CD4-positive, CD25-positive, alpha-beta regulatory T cell (primary cell): ENCODE measurements at regions not wholly inside any gene's neighbourhood (a gene's known extent, or its start where the extent isn't known, plus 50 kb on each side); places are given as distances from the start of the nearest gene placed in this dataset.

ENCODE experiments used
- ATAC-seq, 2 donors: fragments of 150-1000 bp; cut with Tn5 transposase; one replicate each; pipeline ENCODE4 v1.10.0; 2021; ENCODE audit warnings: low read depth in 2 of 2, moderate number of reproducible peaks in 2 of 2, moderate library complexity in 1 of 2
- DNase-seq, 3 donors: peaks; one replicate each; pipeline versions ENCODE4 v3.0.0 to v3.0.0-alpha.2; 2012 to 2022; ENCODE audit warnings: mixed read lengths in 1 of 3
- H3K27ac ChIP-seq: one replicate; pipeline ENCODE4 v1.7.0; 2013; ENCODE audit warnings: mild to moderate bottlenecking, low read length; ENCODE audit not compliant: insufficient read depth, poor library complexity, severe bottlenecking
- H3K27me3 ChIP-seq: one replicate; pipeline ENCODE4 v1.7.0; 2013; ENCODE audit warnings: low read length; ENCODE audit not compliant: control insufficient read depth, insufficient read depth
- H3K36me3 ChIP-seq: one replicate; pipeline ENCODE4 v1.7.0; 2013; ENCODE audit warnings: mild to moderate bottlenecking, low read length, moderate library complexity; ENCODE audit not compliant: control insufficient read depth, insufficient read depth
- H3K4me1 ChIP-seq: 2 replicates; pipeline ENCODE4 v1.7.0; 2013; ENCODE audit warnings: mild to moderate bottlenecking, low read length; ENCODE audit not compliant: insufficient read depth, control insufficient read depth, poor library complexity, severe bottlenecking
- H3K4me3 ChIP-seq: one replicate; pipeline ENCODE4 v1.7.0; 2013; ENCODE audit warnings: low read depth, mild to moderate bottlenecking, low read length, moderate library complexity
- H3K9me3 ChIP-seq, 2 experiments: 1 replicate in 1 of 2; 2 replicates in 1 of 2; pipeline ENCODE4 v1.7.0; 2013; ENCODE audit warnings: low read length in 2 of 2, mild to moderate bottlenecking in 1 of 2, moderate library complexity in 1 of 2; ENCODE audit not compliant: control insufficient read depth in 2 of 2
- H3K27ac Mint-ChIP-seq, 3 donors: one replicate each; pipeline ENCODE4 v1.8.0; 2020 to 2022; ENCODE audit warnings: mild to moderate bottlenecking in 3 of 3, mixed read lengths in 3 of 3, moderate library complexity in 2 of 3
- H3K27me3 Mint-ChIP-seq: one replicate; pipeline ENCODE4 v1.8.0; 2022; ENCODE audit warnings: mild to moderate bottlenecking, mixed read lengths
- H3K36me3 Mint-ChIP-seq: one replicate; pipeline ENCODE4 v1.8.0; 2020; ENCODE audit warnings: mixed read lengths
- H3K4me1 Mint-ChIP-seq, 4 donors: one replicate each; pipeline ENCODE4 v1.8.0; 2020 to 2022; ENCODE audit warnings: mixed read lengths in 4 of 4, mild to moderate bottlenecking in 1 of 4
- H3K4me3 Mint-ChIP-seq, 4 donors: one replicate each; pipeline ENCODE4 v1.8.0; 2020 to 2022; ENCODE audit warnings: mild to moderate bottlenecking in 4 of 4, mixed read lengths in 4 of 4, moderate library complexity in 3 of 4
- H3K9me3 Mint-ChIP-seq, 7 donors: one replicate each; pipeline ENCODE4 v1.8.0; 2020 to 2022; ENCODE audit warnings: mixed read lengths in 7 of 7, mild to moderate bottlenecking in 3 of 7, moderate library complexity in 2 of 7

GRCh38 chr9:2300325-2300724, 285.2 kb downstream of the SMARCA2 start:
- Mint-ChIP-seq H3K4me1 (no peaks in the 10 kb centered on the region), H3K4me3 (no peak overlapping the region), H3K9me3 (peaks cover 0 to 7% (median 0%) of the 10 kb centered on the region in 7 donors), H3K27ac (no peak overlapping the region), H3K36me3 (no peaks in the 10 kb centered on the region), H3K27me3 (peaks cover 6% of the 10 kb centered on the region)
- no peak overlapping the region for H3K4me3 ChIP-seq
- H3K27me3 ChIP-seq = no peaks in the 10 kb centered on the region
- no peaks in the 10 kb centered on the region for H3K4me1 ChIP-seq
- no peak overlapping the region for H3K27ac ChIP-seq
- DNase-seq (no peak), ATAC-seq (no peak)
- no peaks in the 10 kb centered on the region for H3K36me3 ChIP-seq
- no peaks in the 10 kb centered on the region for H3K9me3 ChIP-seq

GRCh38 chr9:2302606-2303005, 287.5 kb downstream of the SMARCA2 start:
- H3K4me1 Mint-ChIP-seq = no peaks in the 10 kb centered on the region
- Histone ChIP-seq H3K36me3 (no peaks in the 10 kb centered on the region), H3K27ac (no peak overlapping the region), H3K9me3 (no peaks in the 10 kb centered on the region), H3K4me3 (no peak overlapping the region), H3K27me3 (no peaks in the 10 kb centered on the region), H3K4me1 (no peaks in the 10 kb centered on the region)
- no peak for ATAC-seq
- H3K27ac Mint-ChIP-seq = no peak overlapping the region
- H3K4me3 Mint-ChIP-seq = no peak overlapping the region
- H3K9me3 Mint-ChIP-seq = peaks cover 0 to 4% (median 0%) of the 10 kb centered on the region in 7 donors
- no peaks in the 10 kb centered on the region for H3K27me3 Mint-ChIP-seq
- no peaks in the 10 kb centered on the region for H3K36me3 Mint-ChIP-seq
- no peak for DNase-seq

- H3K27ac ChIP-seq = no peak overlapping the region
- H3K4me1 Mint-ChIP-seq = no peaks in the 10 kb centered on the region
- H3K4me3 Mint-ChIP-seq = no peak overlapping the region
- no peak overlapping the region for H3K4me3 ChIP-seq
- no peak overlapping the region for H3K27ac Mint-ChIP-seq
- no peaks in the 10 kb centered on the region for H3K9me3 ChIP-seq
- peaks cover 0 to 4% (median 0%) of the 10 kb centered on the region in 7 donors for H3K9me3 Mint-ChIP-seq
- DNase-seq (no peak), ATAC-seq (no peak)
- no peaks in the 10 kb centered on the region for H3K27me3 Mint-ChIP-seq
- H3K27me3 ChIP-seq = no peaks in the 10 kb centered on the region
- no peaks in the 10 kb centered on the region for H3K36me3 ChIP-seq
- H3K4me1 ChIP-seq = no peaks in the 10 kb centered on the region
- no peaks in the 10 kb centered on the region for H3K36me3 Mint-ChIP-seq
Observed at GRCh38 chr9:2303056-2303455, 287.9 kb downstream of the SMARCA2 start.

GRCh38 chr9:2307480-2307879, 292.3 kb downstream of the SMARCA2 start:
- H3K27me3 ChIP-seq = no peaks in the 10 kb centered on the region
- no peak overlapping the region for H3K27ac ChIP-seq
- no peak overlapping the region for H3K27ac Mint-ChIP-seq
- no peaks in the 10 kb centered on the region for H3K4me1 Mint-ChIP-seq
- no peak overlapping the region for H3K4me3 Mint-ChIP-seq
- no peak overlapping the region for H3K4me3 ChIP-seq
- no peaks in the 10 kb centered on the region for H3K4me1 ChIP-seq
- H3K27me3 Mint-ChIP-seq = no peaks in the 10 kb centered on the region
- H3K36me3 ChIP-seq = no peaks in the 10 kb centered on the region
- H3K36me3 Mint-ChIP-seq = no peaks in the 10 kb centered on the region
- DNase-seq (no peak), ATAC-seq (no peak)
- peaks cover 6 to 7% of the 10 kb centered on the region in 2 experiments for H3K9me3 ChIP-seq
- peaks cover 5 to 20% (median 6%) of the 10 kb centered on the region in 7 donors for H3K9me3 Mint-ChIP-seq

GRCh38 chr9:2311920-2312319, 296.8 kb downstream of the SMARCA2 start:
- no peaks in the 10 kb centered on the region for H3K4me1 Mint-ChIP-seq
- no peak overlapping the region for H3K4me3 Mint-ChIP-seq
- Histone ChIP-seq H3K27me3 (no peaks in the 10 kb centered on the region), H3K36me3 (no peaks in the 10 kb centered on the region), H3K9me3 (peaks cover 11 to 14% of the 10 kb centered on the region in 2 experiments), H3K4me3 (no peak overlapping the region), H3K27ac (no peak overlapping the region), H3K4me1 (no peaks in the 10 kb centered on the region)
- DNase-seq (no peak), ATAC-seq (no peak)
- no peaks in the 10 kb centered on the region for H3K27me3 Mint-ChIP-seq
- no peaks in the 10 kb centered on the region for H3K36me3 Mint-ChIP-seq
- H3K9me3 Mint-ChIP-seq = peaks cover 5 to 50% (median 11%) of the 10 kb centered on the region in 7 donors
- H3K27ac Mint-ChIP-seq = no peak overlapping the region

GRCh38 chr9:2313512-2313911, 298.4 kb downstream of the SMARCA2 start:
- DNase-seq (no peak), ATAC-seq (no peak)
- H3K9me3 Mint-ChIP-seq = peaks cover under 1 to 50% (median 11%) of the 10 kb centered on the region in 7 donors
- no peak overlapping the region for H3K4me3 Mint-ChIP-seq
- no peak overlapping the region for H3K4me3 ChIP-seq
- H3K27me3 Mint-ChIP-seq = no peaks in the 10 kb centered on the region
- no peaks in the 10 kb centered on the region for H3K36me3 Mint-ChIP-seq
- H3K27me3 ChIP-seq = no peaks in the 10 kb centered on the region
- peaks cover 11 to 14% of the 10 kb centered on the region in 2 experiments for H3K9me3 ChIP-seq
- H3K27ac Mint-ChIP-seq = no peak overlapping the region
- no peak overlapping the region for H3K27ac ChIP-seq
- H3K36me3 ChIP-seq = no peaks in the 10 kb centered on the region
- H3K4me1 ChIP-seq = no peaks in the 10 kb centered on the region
- H3K4me1 Mint-ChIP-seq = no peaks in the 10 kb centered on the region

- Mint-ChIP-seq H3K27me3 (no peaks in the 10 kb centered on the region), H3K9me3 (peaks cover 0 to 28% (median 5%) of the 10 kb centered on the region in 7 donors), H3K36me3 (no peaks in the 10 kb centered on the region), H3K4me1 (no peaks in the 10 kb centered on the region), H3K4me3 (no peak overlapping the region), H3K27ac (no peak overlapping the region)
- H3K27ac ChIP-seq = no peak overlapping the region
- no peaks in the 10 kb centered on the region for H3K27me3 ChIP-seq
- H3K9me3 ChIP-seq = peaks cover 5 to 6% of the 10 kb centered on the region in 2 experiments
- DNase-seq = no peak
- H3K4me3 ChIP-seq = no peak overlapping the region
- no peaks in the 10 kb centered on the region for H3K4me1 ChIP-seq
- ATAC-seq = no peak
- H3K36me3 ChIP-seq = no peaks in the 10 kb centered on the region
Observed at GRCh38 chr9:2317591-2317990, 302.4 kb downstream of the SMARCA2 start.

GRCh38 chr9:2319421-2319820, 302.2 kb upstream of the VLDLR start:
- peaks cover 0 to 16% (median 5%) of the 10 kb centered on the region in 7 donors for H3K9me3 Mint-ChIP-seq
- no peaks in the 10 kb centered on the region for H3K36me3 ChIP-seq
- ATAC-seq (no peak), DNase-seq (no peak)
- no peaks in the 10 kb centered on the region for H3K4me1 Mint-ChIP-seq
- H3K27ac ChIP-seq = no peak overlapping the region
- no peak overlapping the region for H3K4me3 ChIP-seq
- H3K27me3 ChIP-seq = no peaks in the 10 kb centered on the region
- H3K4me1 ChIP-seq = no peaks in the 10 kb centered on the region
- H3K27ac Mint-ChIP-seq = no peak overlapping the region
- H3K27me3 Mint-ChIP-seq = no peaks in the 10 kb centered on the region
- no peaks in the 10 kb centered on the region for H3K36me3 Mint-ChIP-seq
- H3K9me3 ChIP-seq = no peaks in the 10 kb centered on the region
- H3K4me3 Mint-ChIP-seq = no peak overlapping the region
